LNCAP (cell line): ENCODE measurements at regions not wholly inside any gene's neighbourhood (a gene's known extent, or its start where the extent isn't known, plus 50 kb on each side); places are given as distances from the start of the nearest gene placed in this dataset.

ENCODE experiments used
- TF ChIP-seq, protein P1 (sequence below): fragments of 450-650 bp; IDR thresholded peaks from 2 replicates; pipeline ENCODE4 v1.5.1; 2017; ENCODE audit warnings: mild to moderate bottlenecking

GRCh38 chr5:56357426-56357825 is 124.3 kb upstream of the ANKRD55 start:
- TF ChIP-seq, protein P1, sequence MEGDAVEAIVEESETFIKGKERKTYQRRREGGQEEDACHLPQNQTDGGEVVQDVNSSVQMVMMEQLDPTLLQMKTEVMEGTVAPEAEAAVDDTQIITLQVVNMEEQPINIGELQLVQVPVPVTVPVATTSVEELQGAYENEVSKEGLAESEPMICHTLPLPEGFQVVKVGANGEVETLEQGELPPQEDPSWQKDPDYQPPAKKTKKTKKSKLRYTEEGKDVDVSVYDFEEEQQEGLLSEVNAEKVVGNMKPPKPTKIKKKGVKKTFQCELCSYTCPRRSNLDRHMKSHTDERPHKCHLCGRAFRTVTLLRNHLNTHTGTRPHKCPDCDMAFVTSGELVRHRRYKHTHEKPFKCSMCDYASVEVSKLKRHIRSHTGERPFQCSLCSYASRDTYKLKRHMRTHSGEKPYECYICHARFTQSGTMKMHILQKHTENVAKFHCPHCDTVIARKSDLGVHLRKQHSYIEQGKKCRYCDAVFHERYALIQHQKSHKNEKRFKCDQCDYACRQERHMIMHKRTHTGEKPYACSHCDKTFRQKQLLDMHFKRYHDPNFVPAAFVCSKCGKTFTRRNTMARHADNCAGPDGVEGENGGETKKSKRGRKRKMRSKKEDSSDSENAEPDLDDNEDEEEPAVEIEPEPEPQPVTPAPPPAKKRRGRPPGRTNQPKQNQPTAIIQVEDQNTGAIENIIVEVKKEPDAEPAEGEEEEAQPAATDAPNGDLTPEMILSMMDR: no peak

GRCh38 chr5:56356836-56357160 is 123.7 kb upstream of the ANKRD55 start:
- TF ChIP-seq, protein P1: no peak

DNA sequence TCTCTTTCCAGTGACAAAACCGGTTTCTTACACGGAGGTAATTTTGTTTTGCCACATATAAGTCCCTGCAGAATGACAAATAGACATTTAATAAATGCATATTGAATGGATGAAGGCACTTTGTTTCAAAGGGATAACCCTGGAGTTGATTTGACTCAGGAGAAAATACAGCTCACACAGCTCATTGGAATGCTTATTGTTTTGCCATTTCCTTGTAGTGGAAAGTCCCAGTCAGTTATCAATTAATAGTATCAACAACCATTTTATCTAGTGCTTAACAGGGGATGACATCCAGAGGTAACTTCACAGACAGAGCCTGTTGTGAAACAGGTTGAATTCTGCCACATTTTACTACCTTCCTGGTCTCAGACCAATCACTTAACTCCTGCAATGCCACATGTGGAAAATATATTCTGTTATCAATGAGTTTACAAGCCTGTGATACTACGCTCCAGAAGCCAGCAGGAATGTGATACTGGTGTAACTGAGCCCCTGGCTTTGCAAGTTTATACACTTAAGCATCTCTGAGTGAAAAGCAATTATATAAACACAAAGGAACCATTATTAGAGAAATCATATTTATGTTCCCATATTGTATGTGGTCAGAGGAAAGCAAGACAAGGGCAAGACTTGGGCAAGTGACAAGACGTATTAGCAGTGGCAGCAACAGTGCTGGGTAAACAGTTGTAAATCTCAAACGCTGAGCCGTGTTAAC is 123.1 kb upstream of the ANKRD55 start:
- TF ChIP-seq, protein P1: no peak

DNA sequence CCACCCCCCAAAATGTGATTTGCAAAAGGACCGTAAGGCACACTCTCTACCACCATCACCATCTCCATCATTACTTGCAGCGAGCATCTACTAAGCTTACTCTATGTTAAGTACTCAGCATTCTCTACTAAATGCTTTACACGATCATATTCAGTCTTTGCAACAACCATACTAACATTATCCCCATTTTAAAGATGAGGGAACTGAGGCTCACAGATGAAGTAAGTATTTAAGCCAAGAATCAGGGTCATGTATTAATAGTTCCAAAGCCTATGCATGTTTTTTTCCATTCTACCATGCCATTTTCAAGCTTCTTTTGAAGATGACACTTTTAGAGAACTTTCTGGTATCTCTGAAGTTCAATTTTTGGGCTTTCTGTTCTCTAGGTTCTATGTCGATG is 121.7 kb upstream of the ANKRD55 start:
- TF ChIP-seq, protein P1: no peak

DNA sequence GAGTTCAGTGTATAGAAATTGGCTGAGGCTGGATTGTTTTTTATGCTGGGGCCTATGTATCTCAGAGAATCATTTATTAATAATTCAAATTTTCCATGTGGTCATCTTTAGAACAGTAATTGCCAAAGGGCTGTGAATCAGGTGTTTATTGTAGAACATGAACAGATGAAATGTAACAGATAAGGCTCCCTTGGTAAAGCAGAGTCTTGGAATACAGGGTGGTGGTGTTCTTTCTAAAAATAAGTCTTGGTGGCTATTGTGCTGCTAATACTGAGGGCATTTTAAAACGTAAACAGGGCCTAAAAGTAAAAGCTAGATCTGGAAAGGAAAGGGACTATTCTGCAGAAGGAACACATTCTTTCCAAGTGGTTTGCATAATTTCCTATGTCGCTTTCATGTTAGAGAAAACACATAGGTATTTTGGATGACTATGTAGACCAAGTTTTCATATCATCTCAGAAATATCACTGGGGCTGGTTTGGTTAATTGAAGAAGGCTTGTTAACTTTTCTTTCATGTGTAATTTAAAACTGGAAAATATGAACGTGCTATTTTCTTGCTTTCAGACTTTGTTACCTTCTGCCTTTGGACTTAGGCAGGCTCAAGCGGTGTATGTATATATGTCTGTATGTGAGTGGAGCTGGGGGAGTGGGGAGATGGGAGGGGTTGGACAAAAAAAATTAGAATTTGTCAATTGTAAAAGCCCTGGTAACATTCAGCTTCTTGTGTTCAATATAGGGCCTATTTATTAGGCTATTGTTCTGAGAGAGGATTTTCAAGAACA is 119.9 kb upstream of the ANKRD55 start:
- TF ChIP-seq, protein P1: no peak

DNA sequence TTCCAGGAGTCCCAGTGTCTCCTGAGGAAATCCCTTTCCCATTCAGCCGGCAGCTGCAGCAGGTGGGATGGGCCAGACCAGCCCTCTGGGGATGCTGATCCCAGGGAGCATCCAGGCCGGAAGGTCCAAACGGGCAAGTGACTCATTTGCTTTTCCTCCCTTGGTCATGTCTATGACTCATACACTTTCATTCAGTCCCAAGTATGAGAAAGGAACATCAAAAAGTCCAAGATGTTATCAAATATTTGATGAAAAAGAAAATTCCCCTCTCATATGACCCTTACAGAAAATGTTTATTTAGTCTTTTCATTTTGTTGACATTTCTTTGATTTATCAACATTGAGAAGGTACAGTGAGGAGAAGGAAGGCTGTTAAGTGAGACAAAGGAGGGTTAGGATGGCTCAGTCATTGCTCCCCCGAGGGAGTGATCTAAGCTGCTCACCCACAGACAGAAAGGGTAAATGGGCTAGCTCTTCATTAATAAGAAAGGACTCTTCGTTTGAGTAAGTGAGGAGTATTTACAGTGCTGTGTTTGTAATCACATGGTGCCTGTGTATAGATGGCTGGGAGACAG is 117.6 kb upstream of the ANKRD55 start:
- TF ChIP-seq, protein P1: no peak

- TF ChIP-seq, protein P1: no peak
Measured at GRCh38 chr5:56350011-56350596, 117.0 kb upstream of the ANKRD55 start.
